NOMO-1 treated with dmso at 0.1 percent for 144 hours (cell line): ENCODE measurements at regions not wholly inside any gene's neighbourhood (a gene's known extent, or its start where the extent isn't known, plus 50 kb on each side); places are given as distances from the start of the nearest gene placed in this dataset.
"Not testable (repeated sequence)": the region's sequence is repeated elsewhere in the genome, so short reads cannot be mapped to it uniquely, and the experiment has no call there.

Source experiments
- DNase-seq: peaks from one replicate; lab custom pipeline; 2025; ENCODE audit not compliant: unreplicated experiment; lab: John Stamatoyannopoulos, UW

DNA sequence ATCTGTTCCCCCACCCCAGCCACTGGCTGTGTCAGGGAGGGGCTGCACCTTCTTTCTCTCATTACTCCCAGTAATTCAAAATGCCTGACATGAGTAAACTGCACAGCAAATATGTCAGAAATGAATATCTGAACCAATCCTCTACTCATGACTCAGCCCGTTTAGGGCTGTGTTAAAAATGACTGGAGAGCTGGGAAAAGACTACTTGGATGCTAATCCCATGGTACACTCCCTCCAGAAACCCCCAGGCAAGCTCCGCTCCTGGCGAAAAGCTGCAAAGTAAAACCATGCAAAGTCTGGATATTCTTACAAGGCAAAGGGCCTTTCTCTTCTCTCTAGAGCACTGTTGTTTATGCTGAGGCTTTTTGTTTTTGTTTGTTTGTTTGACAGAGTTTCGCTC is 448.1 kb upstream of the DYNLRB2 start:
- no peak for DNase-seq

DNA sequence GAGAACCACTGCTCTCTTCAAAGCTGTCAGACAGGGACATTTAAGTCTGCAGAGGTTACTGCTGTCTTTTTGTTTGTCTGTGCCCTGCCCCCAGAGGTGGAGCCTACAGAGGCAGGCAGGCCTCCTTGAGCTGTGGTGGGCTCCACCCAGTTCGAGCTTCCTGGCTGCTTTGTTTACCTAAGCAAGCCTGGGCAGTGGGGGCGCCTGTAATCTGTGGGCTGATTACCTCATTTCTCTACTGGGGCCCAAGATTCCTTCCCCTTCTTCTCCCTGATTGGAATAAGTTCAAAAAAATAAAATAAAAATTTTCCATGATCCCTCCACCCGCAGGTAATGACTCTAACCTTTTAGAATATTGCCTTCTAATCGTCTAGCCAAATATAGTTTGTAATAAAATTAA is 449.3 kb upstream of the DYNLRB2 start:
- DNase-seq = not testable (repeated sequence)

DNA sequence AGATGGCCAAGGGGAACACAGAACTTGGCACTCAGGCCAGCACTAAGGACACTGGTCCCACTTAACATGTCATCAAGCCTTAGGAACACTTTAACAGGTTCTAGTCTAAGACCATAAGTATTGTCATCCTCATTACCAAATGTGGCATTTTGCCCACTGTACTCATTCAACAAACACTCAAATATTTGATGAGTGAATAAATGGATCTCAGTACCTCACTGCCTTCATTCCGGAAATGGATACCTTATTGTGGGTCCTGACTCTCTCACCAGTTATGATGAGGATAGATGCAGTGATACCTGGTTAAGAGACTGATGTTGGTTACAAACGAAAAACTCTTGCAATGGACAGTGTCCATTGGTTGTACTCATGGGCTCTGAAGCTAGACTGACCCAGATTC is 455.2 kb upstream of the DYNLRB2 start:
- no peak for DNase-seq

DNA sequence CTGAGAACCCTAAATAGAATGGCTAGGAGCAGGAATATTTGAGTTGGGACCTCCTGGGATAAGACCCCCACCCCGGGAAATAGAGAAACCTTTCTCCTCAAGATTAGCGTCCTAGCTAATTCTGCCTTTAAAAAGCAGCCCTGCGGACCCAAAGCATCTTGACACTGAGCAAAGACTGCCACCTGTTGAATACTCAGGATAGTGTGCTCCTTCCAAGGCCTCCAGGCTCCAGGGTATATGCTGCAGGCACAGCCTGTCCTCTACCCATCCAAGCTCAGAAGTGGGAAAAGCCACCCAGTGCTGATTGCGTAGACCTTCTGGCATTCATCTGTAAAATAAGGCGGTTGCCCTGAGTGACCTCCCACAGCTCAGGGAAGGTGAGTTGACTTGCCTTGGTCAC is 456.2 kb upstream of the DYNLRB2 start:
- no peak for DNase-seq

DNA sequence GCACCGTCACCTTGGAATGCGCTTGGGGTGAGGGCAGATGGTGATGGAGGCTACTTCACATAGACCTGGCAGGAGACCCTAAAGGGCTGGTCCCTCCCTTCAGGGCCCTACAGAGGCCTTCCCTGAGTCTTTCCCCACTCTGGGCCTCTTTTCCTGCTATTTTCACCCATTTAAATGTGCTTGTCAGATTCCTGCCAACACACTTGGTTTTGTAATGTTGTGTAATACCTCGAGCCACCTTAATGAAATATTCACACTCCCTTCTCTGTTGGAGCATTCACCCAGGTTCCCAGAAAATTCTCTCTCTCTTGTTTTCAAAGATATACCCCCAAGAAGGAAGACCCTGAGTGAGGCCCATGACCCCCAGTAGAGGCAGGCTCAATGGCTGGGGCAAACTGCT is 456.6 kb upstream of the DYNLRB2 start:
- no peak for DNase-seq

DNA sequence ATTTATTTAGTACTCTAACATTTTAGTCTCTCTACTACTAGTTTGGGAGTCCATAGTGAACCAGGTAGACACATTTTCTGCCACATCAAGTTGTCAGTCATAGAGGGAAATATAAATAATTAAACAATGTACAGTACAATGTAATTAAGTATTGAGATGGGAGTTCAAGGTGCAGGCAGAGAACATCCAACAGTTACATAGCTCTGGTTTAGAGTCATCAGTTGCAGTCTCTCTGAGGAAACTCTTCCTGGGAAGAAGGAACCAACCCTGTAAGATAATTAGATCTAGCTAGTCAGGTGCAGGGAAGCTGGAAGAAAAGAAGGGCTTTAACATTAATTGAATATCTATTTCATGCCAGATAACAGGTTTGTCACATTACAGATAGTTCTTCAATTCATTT is 457.9 kb upstream of the DYNLRB2 start:
- DNase-seq = no peak

DNA sequence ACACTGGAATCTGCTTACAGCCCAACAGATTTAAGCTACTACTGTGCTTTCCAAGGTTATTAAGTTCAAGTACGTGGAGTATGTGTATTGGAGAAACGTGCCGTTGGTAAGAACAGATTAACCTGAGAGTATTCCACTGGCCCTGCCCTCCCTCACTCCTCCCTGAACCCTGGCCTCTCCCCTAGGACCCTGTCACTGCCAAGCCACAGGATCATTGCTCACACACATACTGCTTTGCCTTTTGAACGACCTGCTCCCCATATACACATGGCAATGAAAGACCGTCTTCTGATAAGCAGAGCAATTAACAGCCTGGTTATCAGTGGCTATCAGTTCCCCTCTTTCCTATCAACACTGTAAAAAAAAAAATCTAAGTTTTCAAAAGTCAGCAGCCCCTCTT is 458.9 kb upstream of the DYNLRB2 start:
- DNase-seq = no peak

DNA sequence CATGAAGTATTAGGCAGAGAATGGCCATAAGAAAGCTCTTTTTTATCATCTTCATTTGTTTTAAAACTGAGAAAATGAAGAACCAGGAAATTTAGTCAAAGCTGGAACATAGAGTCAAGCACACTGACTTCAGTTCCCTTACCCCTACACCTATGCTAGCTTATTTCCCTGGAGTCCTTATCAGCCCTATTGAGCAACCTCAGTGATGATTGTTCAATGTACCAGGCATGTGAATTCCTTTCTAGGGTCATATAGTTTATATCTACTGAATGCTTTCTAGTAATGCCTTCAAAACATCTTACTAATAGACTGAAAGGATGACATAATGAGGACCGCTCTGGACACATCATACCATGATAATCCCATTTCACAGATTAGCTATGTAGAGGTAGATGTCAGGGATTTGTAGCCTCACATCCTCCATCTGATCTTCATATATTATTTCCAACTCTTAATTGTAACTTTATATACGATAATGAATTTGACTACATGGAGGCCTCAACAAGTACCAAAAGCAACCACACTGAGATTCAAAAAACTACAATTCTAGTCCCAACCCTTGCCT is 460.4 kb upstream of the DYNLRB2 start:
- no peak for DNase-seq

DNA sequence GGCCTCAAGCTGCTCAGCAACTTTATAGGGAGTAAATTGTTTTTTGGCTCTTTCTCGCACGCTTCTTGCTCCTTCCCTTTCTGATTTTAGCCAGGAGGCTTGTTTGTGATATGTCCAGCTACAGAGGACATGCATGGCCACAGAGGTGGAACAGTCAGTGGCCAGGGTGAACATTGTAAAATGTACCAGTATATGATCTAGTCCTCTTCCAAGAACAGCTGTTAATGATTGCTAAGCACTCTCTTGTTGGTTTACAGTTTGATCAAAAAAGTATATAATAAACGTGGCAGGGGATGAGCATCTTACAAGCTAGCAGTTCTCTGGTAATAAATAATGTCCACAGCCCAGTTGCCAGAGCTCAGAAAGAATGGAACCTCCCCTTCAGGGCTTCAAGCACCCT is 461.7 kb upstream of the DYNLRB2 start:
- DNase-seq = no peak

DNA sequence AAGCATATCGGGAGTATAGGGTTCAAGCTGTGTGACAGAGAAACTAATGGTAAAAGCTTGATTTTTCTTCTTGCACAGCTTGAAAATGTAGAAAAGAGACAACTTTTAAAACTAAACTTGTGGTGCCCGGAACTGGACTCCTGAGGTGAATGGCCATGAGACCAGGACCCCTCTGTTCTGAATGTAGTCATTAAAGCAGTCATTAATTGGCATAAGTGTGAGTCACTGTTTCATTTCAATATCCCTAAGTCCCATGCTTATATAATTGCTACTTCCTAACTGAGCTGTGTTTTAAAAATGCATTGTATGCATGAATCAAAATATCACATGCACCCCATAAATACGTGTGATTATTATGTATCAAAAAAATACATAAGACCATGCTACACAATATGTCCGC is 463.1 kb upstream of the DYNLRB2 start:
- no peak for DNase-seq

DNA sequence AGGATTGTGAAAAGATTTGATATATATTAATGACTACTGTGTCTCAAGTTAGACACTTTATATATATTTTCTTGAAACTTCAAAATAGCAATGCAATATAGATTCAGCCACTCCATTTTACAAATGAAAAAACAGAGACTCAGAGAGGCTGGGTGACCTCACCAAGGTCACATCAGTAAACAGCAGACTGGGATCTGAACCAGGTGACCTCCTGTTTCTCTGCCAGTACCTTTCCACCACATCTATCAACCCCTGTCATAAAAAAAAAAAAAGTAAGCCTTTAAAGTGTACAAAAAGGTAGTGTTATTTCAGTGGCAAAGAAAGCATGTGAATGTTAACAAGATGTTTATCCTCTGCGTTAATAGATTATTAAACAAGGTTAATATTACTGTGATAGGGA is 466.5 kb upstream of the DYNLRB2 start:
- DNase-seq = no peak

DNA sequence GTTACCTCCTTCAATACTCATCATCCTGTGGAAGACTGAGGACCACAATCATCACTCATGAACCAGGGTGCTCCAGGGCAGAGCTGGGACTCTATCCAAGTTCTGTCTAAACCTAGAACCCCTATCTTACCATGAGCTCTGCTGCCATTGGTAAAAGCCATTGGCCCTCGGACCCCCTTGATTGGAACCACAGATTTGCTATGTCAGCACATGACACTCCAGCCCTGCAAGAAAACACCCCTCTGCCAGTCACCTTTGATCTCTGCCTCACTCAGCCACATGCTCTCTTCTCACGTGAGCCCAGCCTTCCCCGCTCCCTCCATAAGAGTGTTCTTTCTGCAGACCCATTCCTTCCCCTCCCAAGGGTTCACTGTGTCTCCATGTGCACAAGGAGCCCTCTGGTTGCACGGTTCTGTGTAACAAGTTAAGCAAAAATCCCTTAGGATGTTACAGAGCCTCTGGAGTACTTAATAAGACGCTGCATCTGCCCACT is 468.8 kb upstream of the DYNLRB2 start:
- DNase-seq = no peak

DNA sequence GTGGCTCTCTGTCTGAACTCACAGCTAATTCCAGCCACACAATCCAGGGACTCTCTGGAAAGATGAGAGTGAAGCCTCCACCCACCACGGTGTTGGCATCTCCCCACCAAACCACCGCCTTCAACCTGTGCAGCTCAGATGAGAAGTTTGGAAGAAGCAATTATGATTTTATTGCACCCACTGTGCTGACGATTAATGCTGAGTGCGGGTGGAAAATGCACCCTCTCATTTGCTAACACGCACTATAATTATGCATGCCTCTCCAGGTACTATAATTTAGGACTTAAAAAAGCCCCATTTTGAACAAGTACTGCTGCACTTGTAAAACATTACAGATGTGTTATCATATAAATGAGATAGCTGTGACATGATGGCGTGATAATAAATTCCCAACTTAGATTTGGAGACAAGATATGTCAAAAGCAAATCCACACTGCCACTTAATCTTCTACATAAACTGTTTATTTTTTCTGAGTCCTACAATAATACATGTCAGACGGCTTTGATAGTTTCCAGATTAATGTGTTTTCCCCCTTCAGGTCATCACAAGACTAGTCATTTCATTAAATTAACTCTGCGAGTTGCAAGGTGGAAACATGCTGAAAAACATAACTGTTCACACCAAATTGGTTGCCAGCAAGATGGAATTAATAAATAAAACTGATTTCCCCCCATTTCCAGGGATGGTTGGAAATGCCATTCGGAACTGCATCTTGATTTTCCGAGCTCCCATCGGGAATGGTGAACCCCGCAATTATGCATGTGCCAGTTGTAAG is 466.5 kb upstream of the MAF start:
- DNase-seq = no peak

DNA sequence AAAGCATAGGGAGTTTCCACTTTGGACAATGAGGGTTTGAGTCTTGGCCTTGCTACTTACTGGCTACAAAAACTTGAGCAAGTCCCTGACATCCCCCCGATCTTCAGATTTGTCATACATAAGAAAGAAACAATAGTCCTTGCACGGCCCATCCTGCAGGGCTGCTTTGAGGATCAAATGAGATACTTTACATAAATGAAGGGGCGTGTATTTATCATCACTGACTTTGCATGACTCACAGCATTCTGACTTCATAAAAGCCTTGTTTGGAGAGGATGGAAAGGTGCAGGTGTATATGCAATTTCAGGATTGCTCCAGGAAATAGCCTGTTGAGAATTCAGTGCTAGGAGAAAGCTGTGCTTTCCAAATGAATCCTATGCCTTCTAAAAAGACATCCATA is 465.0 kb upstream of the MAF start:
- no peak for DNase-seq

DNA sequence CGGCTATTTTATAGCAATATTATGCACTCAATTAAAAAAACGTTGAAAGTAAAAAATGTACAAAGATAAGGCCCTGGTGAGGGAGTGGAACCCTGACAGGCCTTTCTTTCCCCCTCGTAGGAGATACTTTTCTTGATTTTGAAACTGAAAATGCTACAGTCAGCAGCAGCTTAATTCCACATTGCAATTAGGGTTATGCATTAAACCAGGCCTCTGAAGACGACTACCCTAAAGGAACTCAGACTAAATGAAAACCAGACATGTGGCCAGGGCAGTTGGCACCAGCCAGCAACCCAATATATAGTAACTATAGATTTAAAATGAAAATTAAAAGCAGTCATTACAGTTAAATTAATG is 463.2 kb upstream of the MAF start:
- no peak for DNase-seq

DNA sequence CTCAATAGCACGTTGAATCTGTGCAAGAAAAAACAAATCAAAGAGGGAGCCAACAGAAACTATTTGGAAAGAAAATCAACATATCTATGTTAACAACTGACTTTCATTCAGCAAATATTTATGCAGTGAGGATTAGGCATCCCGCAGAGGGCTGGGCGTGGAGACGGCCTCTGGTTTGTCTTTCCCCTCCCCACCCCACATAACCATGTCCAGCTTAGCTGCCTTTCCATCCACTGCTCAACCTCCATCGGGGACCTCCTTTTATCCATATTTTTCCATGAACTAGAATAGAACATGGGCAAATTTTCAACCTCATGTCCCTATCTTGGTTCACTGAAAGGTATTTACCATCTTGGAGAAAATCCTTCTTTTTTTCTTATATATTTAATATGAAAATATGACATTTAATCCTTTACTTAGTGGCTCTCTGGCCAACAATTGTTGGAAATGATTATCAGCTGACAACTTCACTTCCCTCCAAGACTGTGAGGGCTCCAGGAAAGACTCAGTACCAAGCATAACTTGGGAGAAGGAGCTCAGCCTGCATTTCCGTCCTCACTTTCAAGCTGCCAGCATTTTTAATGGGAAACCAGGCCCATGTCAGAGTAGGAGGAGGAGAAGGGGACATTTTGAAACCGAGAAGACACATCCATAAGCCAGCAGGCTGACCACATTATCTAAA is 462.6 kb upstream of the MAF start:
- no peak for DNase-seq

DNA sequence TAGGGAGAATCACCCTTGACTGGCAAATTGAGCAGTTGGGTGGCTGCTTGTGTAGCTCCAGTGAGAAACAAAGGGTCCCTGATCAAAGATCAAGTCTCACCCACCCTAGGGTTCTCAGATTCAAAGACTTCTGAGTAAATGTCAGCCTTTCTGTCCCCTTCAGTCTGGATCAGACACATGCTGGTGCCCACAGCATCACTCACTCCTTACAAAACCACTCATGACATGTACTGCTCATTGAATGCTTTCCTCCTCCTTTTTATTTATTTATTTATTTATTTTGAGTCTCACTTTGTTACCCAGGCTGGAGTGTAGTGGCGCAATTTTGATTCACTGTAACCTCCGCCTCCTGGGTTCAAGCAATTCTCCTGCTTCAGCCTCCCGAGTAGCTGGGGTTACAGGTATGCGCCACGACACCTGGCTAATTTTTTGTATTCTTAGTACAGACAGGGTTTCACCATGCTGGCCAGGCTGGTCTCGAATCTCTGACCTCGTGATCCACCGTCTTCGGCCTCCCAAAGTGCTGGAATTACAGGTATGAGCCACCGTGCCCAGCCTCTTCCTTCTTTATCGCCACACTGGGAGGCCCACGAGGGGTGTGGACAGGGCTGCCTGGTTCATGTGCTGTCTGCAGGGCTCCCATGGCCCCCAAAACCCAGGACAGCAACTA is 462.0 kb upstream of the MAF start:
- no peak for DNase-seq

DNA sequence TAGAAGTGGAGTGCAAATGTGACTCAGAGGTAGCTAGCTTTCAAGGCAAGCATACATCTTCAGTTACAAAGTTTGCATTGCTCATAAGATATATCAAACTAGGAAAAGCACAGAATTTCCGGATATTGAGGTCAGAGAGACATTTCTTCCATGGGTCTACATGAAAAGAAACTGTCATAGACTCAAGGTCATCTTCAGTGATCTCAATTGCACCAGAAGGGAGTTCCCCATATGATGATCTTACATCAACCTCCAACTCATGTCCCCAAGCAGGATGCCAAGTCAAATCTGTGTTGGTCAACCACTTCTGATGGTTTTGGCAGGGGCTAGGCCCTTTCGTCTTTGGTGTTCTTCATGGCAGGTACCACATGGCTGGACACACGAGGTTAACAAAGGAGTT is 459.9 kb upstream of the MAF start:
- no peak for DNase-seq

DNA sequence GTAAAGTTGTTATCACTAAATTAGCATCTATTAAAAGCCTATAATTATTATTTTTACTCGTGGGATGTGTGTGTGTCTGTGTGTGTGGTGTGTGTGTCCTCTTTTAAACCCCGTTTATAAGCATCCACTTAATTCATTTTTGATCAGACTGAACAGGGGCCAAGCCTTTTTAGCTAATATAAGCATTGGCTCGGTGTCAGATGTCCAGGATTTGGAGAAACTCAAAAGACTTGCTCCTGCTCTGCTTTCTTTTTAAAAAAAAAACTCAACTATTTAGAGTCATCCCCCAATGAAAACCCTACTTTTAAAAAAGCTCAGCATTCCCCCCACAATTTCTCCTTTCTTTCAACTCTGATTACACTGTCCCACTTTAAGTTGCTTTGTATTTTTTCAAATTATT is 459.3 kb upstream of the MAF start:
- no peak for DNase-seq

DNA sequence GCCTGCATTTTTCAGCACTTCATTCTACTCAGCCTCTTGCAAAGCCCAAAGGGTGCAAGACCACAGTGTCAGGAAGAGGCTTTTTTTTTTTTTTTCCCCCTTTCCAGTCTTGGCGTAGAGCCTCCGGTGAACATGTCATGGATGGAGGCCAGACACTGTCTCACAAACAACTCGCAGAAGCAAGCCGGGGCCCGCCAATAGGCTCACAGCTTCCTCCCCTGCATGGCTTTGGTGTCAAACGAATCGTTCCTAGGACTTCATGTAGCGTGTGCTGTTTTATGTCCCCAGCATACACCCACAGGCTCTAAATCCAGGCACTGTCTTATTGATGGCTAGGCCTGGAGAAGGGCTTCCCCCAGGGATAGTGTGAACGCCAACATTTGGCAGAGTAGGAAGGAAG is 457.7 kb upstream of the MAF start:
- DNase-seq = no peak

DNA sequence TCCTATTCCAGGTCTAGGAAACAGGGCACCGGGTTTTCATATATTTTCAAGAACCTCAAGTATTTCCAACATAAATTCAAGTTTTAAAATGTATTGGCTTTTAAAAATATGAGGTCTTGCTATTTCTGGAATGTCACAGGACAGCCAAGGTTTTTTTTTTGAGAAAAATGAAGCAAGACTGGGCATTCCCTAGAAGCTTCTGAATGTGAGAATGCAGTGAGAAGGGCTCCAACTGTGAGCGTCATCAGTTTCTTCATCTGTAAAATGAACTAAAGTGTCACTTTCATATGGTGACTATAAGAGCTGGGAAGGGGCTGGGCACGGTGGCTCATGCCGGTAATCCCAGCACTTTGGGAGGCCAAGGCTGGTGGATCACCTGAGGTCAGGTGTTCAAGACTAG is 455.8 kb upstream of the MAF start:
- no peak for DNase-seq

DNA sequence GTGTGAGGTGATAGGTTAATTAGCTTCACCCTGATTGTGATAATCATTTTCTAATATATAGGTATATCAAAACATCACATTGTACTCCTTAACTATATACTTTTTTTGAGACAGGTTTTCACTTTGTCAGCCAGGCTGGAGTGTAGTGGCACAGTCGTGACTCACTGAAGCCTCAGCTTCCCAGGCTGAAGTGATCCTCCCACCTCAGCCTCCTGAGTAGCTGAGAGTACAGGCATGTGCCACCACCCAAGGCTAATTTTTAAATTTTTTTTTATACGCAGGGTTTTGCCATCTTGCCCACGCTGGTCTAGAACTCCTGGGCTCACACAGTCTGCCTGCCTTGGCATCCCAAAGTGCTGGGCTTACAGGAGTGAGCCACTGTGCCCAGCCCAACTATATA is 455.3 kb upstream of the MAF start:
- DNase-seq = no peak
